H54 (cell line): ENCODE measurements at regions not wholly inside any gene's neighbourhood (a gene's known extent, or its start where the extent isn't known, plus 50 kb on each side); places are given as distances from the start of the nearest gene placed in this dataset.

ENCODE experiments used
- DNase-seq: peaks from one replicate; pipeline ENCODE4 v3.0.0; 2011; ENCODE audit warnings: low spot score, mixed read lengths; ENCODE audit not compliant: insufficient read length
- FAIRE-seq: peaks from 3 replicates; lab custom pipeline; 2011; peaks lifted over from hg19 to GRCh38; lab: Jason Lieb, UNC
- POLR2A ChIP-seq: IDR thresholded peaks from 2 replicates; pipeline ENCODE4 v1.6.1; 2011; ENCODE audit warnings: low read depth, mild to moderate bottlenecking, low read length

GRCh38 chr16:35450648-35451047 lies 1991.2 kb downstream of the TP53TG3F start:
- DNase-seq (no peak), FAIRE-seq (no peak)
- TF ChIP-seq POLR2A = no peak

- TF ChIP-seq POLR2A = no peak
- no peak for FAIRE-seq
These were observed 1993.1 kb downstream of the TP53TG3F start for GRCh38 chr16:35452471-35452870.

DNA sequence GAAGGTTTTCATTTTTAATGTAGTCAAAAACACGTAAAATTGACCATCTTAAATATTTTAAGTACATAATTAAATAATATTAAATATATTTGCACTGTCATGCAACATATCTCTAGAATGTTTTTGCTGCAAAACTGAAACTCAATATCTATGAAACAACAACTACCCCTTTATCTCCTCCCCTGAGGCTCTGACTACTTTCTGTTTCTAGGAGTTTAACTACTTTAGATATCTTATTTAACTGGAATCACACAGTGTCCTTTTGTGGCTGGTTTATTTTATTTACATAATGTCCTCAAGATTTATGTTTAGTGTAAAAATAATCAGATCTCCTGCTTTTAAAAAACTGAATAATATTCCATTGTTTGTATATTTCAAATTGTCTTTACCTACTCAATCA lies 2003.9 kb downstream of the TP53TG3F start:
- DNase-seq = no peak
- TF ChIP-seq POLR2A = no peak
- no peak for FAIRE-seq

More at GRCh38 chr16:35452471-35452870, 1993.1 kb downstream of the TP53TG3F start:
- no peak for DNase-seq

- no peak for DNase-seq
- no peak for TF ChIP-seq POLR2A
- no peak for FAIRE-seq
These were observed 2020.9 kb downstream of the TP53TG3F start for GRCh38 chr16:35480361-35480760.

DNA sequence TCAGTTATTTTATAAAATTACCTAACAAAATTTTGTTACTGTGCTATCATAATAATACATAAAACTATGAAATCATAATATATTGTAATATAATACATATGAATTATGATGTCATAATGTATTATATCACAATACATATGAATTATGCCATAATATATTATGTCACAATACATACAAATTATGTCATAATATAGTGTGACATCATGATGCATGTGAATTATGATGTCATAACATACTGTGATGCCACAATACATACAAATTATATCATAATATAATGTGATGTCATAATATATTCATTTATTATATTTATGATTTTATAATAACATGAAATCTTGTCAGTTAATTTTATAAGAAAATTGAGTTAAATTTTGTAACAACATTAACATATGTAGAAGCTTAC lies 2021.6 kb downstream of the TP53TG3F start:
- TF ChIP-seq POLR2A = no peak
- FAIRE-seq (no peak), DNase-seq (no peak)

DNA sequence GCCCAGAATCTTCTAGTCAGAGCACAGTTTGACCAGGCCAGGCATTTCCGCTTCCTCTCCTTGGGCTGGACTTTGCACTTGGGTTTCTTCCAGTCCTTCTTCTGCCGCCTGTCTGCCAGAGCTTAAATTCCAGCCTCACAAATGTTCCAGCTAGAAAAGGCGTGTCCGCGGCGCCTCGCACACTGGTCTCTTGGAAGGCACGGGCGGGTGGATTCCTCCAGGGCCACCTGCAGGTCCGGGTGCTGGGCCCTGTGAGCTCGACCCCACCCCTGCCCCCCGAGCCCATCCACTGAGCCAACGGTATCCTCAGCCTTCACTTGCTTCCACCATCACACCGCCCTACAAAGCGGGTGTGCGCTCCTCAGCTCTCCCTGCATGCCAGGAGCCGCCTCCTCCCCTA lies 2026.5 kb downstream of the TP53TG3F start:
- FAIRE-seq (no peak), DNase-seq (no peak)
- no peak for TF ChIP-seq POLR2A

GRCh38 chr16:35492225-35492624 lies 2032.8 kb downstream of the TP53TG3F start:
- DNase-seq (no peak), FAIRE-seq (no peak)
- no peak for TF ChIP-seq POLR2A

DNA sequence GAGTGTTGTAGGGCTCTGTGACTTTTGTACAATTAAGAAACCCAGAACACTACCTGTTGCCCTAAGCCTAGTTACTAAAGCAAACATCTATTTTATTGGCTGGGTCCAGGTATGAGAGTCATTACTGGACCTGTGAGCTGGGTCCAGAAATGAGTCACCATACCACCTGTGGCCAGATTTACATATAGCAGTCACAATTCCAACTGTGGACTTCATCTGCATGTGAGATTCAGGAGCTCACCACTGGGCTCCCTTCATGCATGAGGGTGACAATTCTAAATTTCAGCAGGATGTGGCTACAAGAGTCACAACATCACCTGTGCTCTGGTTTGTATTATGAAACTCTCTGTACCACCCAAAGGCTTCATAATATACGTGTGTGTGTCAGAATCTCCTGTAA lies 2038.0 kb downstream of the TP53TG3F start:
- DNase-seq = no peak
- no peak for FAIRE-seq
- TF ChIP-seq POLR2A = no peak

- FAIRE-seq (no peak), DNase-seq (no peak)
- no peak for TF ChIP-seq POLR2A
These were observed 2046.8 kb downstream of the TP53TG3F start for GRCh38 chr16:35506018-35506897.

DNA sequence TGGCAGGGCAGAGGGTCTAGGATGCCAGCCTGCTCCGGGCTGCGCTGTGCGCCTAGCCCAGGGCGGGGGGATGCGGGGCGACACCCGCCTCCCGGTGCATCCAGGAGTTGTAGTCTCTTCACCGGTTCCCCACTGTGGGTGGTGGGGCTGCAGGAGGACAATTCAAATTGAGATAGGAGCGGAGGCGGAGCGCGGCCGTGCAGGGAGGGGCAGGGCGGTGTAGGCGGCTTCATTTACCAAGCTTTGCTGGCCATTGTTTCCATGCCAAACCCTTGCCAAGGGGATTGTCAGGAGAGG lies 2047.4 kb downstream of the TP53TG3F start:
- FAIRE-seq (no peak), DNase-seq (no peak)
- no peak for TF ChIP-seq POLR2A

DNA sequence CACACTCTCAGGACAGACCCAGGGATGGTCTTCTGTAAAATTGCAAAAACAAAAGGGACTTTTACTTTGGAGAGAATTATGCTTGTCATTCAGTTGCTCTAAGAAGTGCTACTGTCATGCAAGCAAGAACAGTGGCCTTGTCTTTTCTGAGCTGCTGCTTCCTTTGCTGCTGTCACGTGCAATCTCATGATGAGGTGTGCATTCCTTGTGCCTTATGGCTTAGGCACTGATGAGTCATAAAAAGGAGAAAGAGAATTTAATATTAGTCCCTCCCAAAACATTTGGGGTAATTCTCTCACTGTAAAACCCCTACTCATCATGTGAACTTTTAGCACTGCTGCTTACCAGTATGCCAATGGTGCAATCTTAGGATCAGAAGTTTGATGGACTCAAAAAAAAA lies 2051.3 kb downstream of the TP53TG3F start:
- DNase-seq (no peak), FAIRE-seq (no peak)
- no peak for TF ChIP-seq POLR2A

DNA sequence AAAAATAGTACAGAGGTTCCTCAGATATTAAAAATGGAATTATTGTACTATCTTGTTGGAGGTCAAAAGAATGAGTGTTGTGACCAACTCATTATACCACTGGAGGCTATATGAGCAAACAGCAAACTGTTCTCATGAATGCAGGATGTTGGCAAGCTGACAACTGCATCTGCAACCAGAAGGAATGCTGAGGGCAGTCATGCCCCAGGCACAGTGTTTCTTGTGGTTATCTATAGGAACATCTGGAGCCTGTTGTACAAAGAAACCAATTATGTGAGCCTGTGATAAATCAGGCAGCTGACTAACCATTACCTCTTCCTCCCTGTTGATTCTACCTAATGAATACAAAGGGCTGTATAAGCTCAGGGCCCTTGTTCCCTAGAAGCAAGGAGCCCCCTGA lies 2057.1 kb downstream of the TP53TG3F start:
- no peak for DNase-seq
- FAIRE-seq = no peak
- no peak for TF ChIP-seq POLR2A

DNA sequence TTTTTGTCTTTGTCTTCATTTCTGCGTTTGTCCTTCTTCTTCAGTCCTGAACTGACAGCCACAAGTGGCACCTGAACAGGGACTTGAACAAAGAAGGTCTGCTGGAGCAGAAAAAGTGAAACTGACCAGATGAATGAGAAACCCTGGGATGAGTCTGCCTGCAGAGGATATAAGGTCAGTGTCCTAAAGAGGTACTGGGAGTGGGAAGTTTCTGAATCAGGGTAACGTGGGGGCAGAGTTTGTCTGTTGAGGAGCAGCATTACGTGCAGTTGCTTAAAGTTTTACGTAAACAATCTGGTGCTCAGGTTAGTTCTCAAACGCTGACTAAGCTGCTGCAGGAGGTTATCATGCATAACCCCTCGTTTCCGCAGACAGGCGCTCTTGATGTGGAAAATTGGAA lies 2057.6 kb downstream of the TP53TG3F start:
- no peak for TF ChIP-seq POLR2A
- FAIRE-seq (no peak), DNase-seq (no peak)

GRCh38 chr16:35523991-35524390 lies 2064.6 kb downstream of the TP53TG3F start:
- DNase-seq = no peak
- FAIRE-seq = no peak
- TF ChIP-seq POLR2A = no peak

DNA sequence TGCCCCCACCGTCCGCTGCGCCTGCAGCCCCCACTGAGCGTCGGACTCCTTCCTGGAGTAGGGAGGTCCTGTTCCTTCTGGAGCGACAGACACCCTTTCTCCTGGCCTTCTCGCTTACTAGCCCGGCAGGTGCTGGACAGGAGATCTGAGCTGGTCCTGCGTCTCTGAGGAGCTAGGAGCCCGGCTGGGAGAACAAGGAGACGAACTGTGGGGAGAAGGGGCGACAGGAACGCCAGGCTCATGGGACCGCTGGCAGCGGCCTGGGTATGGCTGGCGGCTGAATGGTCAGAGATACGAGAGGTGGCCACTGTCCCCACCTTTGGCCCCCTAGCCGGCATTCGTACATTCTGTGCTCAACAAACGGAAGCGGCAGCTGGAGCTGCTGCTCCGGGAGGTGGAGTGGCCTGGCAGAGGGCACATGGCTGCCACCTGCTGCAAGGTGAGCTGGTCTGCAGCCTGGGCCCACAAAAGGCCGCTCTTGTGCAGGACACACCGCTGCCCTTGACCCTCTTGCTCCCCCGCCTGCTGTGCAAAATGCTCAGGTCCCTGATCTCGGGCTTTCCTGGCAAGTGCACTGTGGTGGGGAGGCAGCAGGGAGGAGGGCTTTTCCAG lies 2066.7 kb downstream of the TP53TG3F start:
- DNase-seq (no peak), FAIRE-seq (no peak)
- TF ChIP-seq POLR2A = no peak
